Nephron progenitor cell (in vitro differentiated cells): ENCODE measurements at regions not wholly inside any gene's neighbourhood (a gene's known extent, or its start where the extent isn't known, plus 50 kb on each side); places are given as distances from the start of the nearest gene placed in this dataset.
"Not testable (repeated sequence)": the region's sequence is repeated elsewhere in the genome, so short reads cannot be mapped to it uniquely, and the experiment has no call there.

Source experiments
- DNase-seq: peaks from one replicate; pipeline ENCODE4 v3.0.0; 2021
- H3K27ac Mint-ChIP-seq: 2 replicates; pipeline ENCODE4 v1.8.0; 2021; ENCODE audit warnings: mild to moderate bottlenecking, moderate library complexity, mixed read lengths
- H3K27me3 Mint-ChIP-seq: 2 replicates; pipeline ENCODE4 v1.8.0; 2021; ENCODE audit warnings: mild to moderate bottlenecking, low read depth, mixed read lengths; ENCODE audit not compliant: poor library complexity
- H3K36me3 Mint-ChIP-seq: 2 replicates; pipeline ENCODE4 v1.8.0; 2021; ENCODE audit warnings: low read depth, mixed read lengths
- H3K4me1 Mint-ChIP-seq: 2 replicates; pipeline ENCODE4 v1.8.0; 2021; ENCODE audit warnings: mixed read lengths
- H3K4me3 Mint-ChIP-seq: 2 replicates; pipeline ENCODE4 v1.8.0; 2021; ENCODE audit warnings: mild to moderate bottlenecking, moderate library complexity, mixed read lengths
- H3K9me3 Mint-ChIP-seq: 2 replicates; pipeline ENCODE4 v1.8.0; 2021; ENCODE audit warnings: mild to moderate bottlenecking, moderate library complexity, mixed read lengths
- CTCF ChIP-seq: fragments of 200-600 bp; sonication (generic); IDR thresholded peaks from 2 replicates; pipeline ENCODE4 v1.5.0; 2021; ENCODE audit warnings: antibody characterized with exemption

GRCh38 chr12:73841963-73842362 is 695.7 kb upstream of the ATXN7L3B start:
- no peaks in the 10 kb centered on the region for H3K27me3 Mint-ChIP-seq
- no peaks in the 10 kb centered on the region for H3K9me3 Mint-ChIP-seq

GRCh38 chr12:73863546-73863945 is 674.1 kb upstream of the ATXN7L3B start:
- no peaks in the 10 kb centered on the region for H3K9me3 Mint-ChIP-seq

More at GRCh38 chr12:73841963-73842362, 695.7 kb upstream of the ATXN7L3B start:
- H3K4me1 Mint-ChIP-seq: no peaks in the 10 kb centered on the region
- TF ChIP-seq CTCF: no peak
- no peak for DNase-seq
- H3K36me3 Mint-ChIP-seq: no peaks in the 10 kb centered on the region
- H3K27ac Mint-ChIP-seq: no peak overlapping the region
- no peak overlapping the region for H3K4me3 Mint-ChIP-seq

GRCh38 chr12:73867147-73867546 is 670.5 kb upstream of the ATXN7L3B start:
- TF ChIP-seq CTCF: no peak
- H3K4me1 Mint-ChIP-seq: no peaks in the 10 kb centered on the region
- DNase-seq: no peak
- no peak overlapping the region for H3K27ac Mint-ChIP-seq
- H3K36me3 Mint-ChIP-seq: no peaks in the 10 kb centered on the region
- no peaks in the 10 kb centered on the region for H3K27me3 Mint-ChIP-seq
- no peaks in the 10 kb centered on the region for H3K9me3 Mint-ChIP-seq
- H3K4me3 Mint-ChIP-seq: no peak overlapping the region

More at GRCh38 chr12:73863546-73863945, 674.1 kb upstream of the ATXN7L3B start:
- Mint-ChIP-seq H3K4me3 (no peak overlapping the region), H3K27me3 (no peaks in the 10 kb centered on the region), H3K36me3 (no peaks in the 10 kb centered on the region), H3K27ac (no peak overlapping the region), H3K4me1 (no peaks in the 10 kb centered on the region)
- no peak for DNase-seq
- TF ChIP-seq CTCF: no peak

GRCh38 chr12:73877291-73877690 is 660.3 kb upstream of the ATXN7L3B start:
- H3K4me1 Mint-ChIP-seq, H3K9me3 Mint-ChIP-seq, H3K27ac Mint-ChIP-seq: not testable (repeated sequence)

GRCh38 chr12:73892201-73892600 is 645.4 kb upstream of the ATXN7L3B start:
- H3K27me3 Mint-ChIP-seq: no peaks in the 10 kb centered on the region
- no peak for DNase-seq
- no peak overlapping the region for H3K27ac Mint-ChIP-seq
- H3K4me3 Mint-ChIP-seq: no peak overlapping the region
- no peak for TF ChIP-seq CTCF
- H3K9me3 Mint-ChIP-seq: no peaks in the 10 kb centered on the region
- no peaks in the 10 kb centered on the region for H3K36me3 Mint-ChIP-seq
- H3K4me1 Mint-ChIP-seq: no peaks in the 10 kb centered on the region

More at GRCh38 chr12:73877291-73877690, 660.3 kb upstream of the ATXN7L3B start:
- DNase-seq, H3K27me3 Mint-ChIP-seq, H3K4me3 Mint-ChIP-seq, H3K36me3 Mint-ChIP-seq: not testable (repeated sequence)

- no peaks in the 10 kb centered on the region for H3K9me3 Mint-ChIP-seq
- H3K4me1 Mint-ChIP-seq: no peaks in the 10 kb centered on the region
- no peak overlapping the region for H3K27ac Mint-ChIP-seq
- no peak overlapping the region for H3K4me3 Mint-ChIP-seq
- TF ChIP-seq CTCF: no peak
- H3K36me3 Mint-ChIP-seq: no peaks in the 10 kb centered on the region
- H3K27me3 Mint-ChIP-seq: peaks cover 3% of the 10 kb centered on the region
- DNase-seq: no peak
Observed at GRCh38 chr12:73898645-73899044, 639.0 kb upstream of the ATXN7L3B start.
